IMR-90 (cell line): ENCODE measurements at regions not wholly inside any gene's neighbourhood (a gene's known extent, or its start where the extent isn't known, plus 50 kb on each side); places are given as distances from the start of the nearest gene placed in this dataset.

Source experiments
- ATAC-seq: fragments of 200-7000 bp; cut with Tn5 transposase; 2 replicates; pipeline ENCODE4 v1.9.1; 2020; ENCODE audit warnings: low read depth, mild to moderate bottlenecking, moderate library complexity
- BruUV-seq: library from RNA; stranded (reverse); fragments of 400-500 nt; replicated peaks from 2 replicates; lab custom pipeline; 2021; lab: Mats Ljungman, UMichigan
- CTCF ChIA-PET: fragments of 300-600 bp; formaldehyde crosslinking; extraction: SDS; loops from one replicate; lab custom pipeline; 2021; ENCODE audit warnings: antibody characterized with exemption; lab: Yijun Ruan, JAX
- POLR2A ChIA-PET: fragments of 300-600 bp; sonication (Branson Sonifier 250); formaldehyde crosslinking; loops from one replicate; lab custom pipeline; 2022; ENCODE audit warnings: antibody characterized with exemption; ENCODE audit not compliant: unreplicated experiment; lab: Charles Lee
- DNase-seq: peaks from one replicate; pipeline ENCODE4 v3.0.0; 2013
- H2AFZ ChIP-seq: replicated peaks from 2 replicates; pipeline ENCODE3; 2013; ENCODE audit warnings: low read length, mild to moderate bottlenecking; ENCODE audit not compliant: poor library complexity
- H2AK5ac ChIP-seq: 2 replicates; pipeline ENCODE4 v1.6.1; 2013; ENCODE audit warnings: low read depth, low read length, inconsistent platforms
- H2AK9ac ChIP-seq: replicated peaks from 2 replicates; pipeline ENCODE3; 2013; ENCODE audit warnings: mild to moderate bottlenecking, low read depth, low read length, moderate library complexity; ENCODE audit not compliant: poor library complexity
- H2BK120ac ChIP-seq: 2 replicates; pipeline ENCODE4 v1.6.1; 2013; ENCODE audit warnings: low read depth, low read length, inconsistent platforms
- H2BK15ac ChIP-seq: 3 replicates; pipeline ENCODE4 v1.6.1; 2013; ENCODE audit warnings: low read depth, low read length, inconsistent platforms
- H2BK20ac ChIP-seq: 2 replicates; pipeline ENCODE4 v1.6.1; 2013; ENCODE audit warnings: low read depth, mild to moderate bottlenecking, inconsistent platforms, low read length, moderate library complexity
- H2BK5ac ChIP-seq: 2 replicates; pipeline ENCODE4 v1.6.1; 2013; ENCODE audit warnings: mild to moderate bottlenecking, low read depth, low read length, inconsistent platforms; ENCODE audit not compliant: poor library complexity, severe bottlenecking
- H3K14ac ChIP-seq: replicated peaks from 2 replicates; pipeline ENCODE4 v1.6.1; 2013; ENCODE audit warnings: low read depth, low read length, inconsistent platforms
- H3K18ac ChIP-seq: 2 replicates; pipeline ENCODE4 v1.6.1; 2013; ENCODE audit warnings: low read depth, low read length, control low read depth
- H3K23ac ChIP-seq: 2 replicates; pipeline ENCODE4 v1.6.1; 2013; ENCODE audit warnings: low read depth, low read length, inconsistent platforms
- H3K27ac ChIP-seq: 2 replicates; pipeline ENCODE4 v1.5.1; 2013; ENCODE audit warnings: mild to moderate bottlenecking, control low read depth, low read length; ENCODE audit not compliant: insufficient read depth
- H3K27me3 ChIP-seq: 2 replicates; pipeline ENCODE4 v1.6.1; 2013; ENCODE audit warnings: low read length; ENCODE audit not compliant: control insufficient read depth, insufficient read depth
- H3K36me3 ChIP-seq: 2 replicates; pipeline ENCODE4 v1.6.1; 2013; ENCODE audit warnings: low read length, mixed read lengths; ENCODE audit not compliant: control insufficient read depth, insufficient read depth
- H3K4ac ChIP-seq: 2 replicates; pipeline ENCODE4 v1.6.1; 2013; ENCODE audit warnings: low read depth, low read length, inconsistent platforms
- H3K4me1 ChIP-seq: 2 replicates; pipeline ENCODE4 v1.6.1; 2013; ENCODE audit warnings: low read length, mixed read lengths; ENCODE audit not compliant: control insufficient read depth, insufficient read depth
- H3K4me2 ChIP-seq: 2 replicates; pipeline ENCODE4 v1.6.1; 2013; ENCODE audit warnings: low read depth, mild to moderate bottlenecking, control low read depth, low read length, moderate library complexity
- H3K4me3 ChIP-seq: 2 replicates; pipeline ENCODE4 v1.5.1; 2013; ENCODE audit warnings: low read depth, mild to moderate bottlenecking, control low read depth, low read length, moderate library complexity; ENCODE audit not compliant: insufficient read depth
- H3K56ac ChIP-seq: 2 replicates; pipeline ENCODE4 v1.6.1; 2013; ENCODE audit warnings: low read length, inconsistent platforms; ENCODE audit not compliant: insufficient read depth; ENCODE audit errors: extremely low read depth
- H3K79me1 ChIP-seq, 2 experiments: 2 replicates each; pipeline ENCODE4 v1.6.1; 2013; ENCODE audit warnings: low read length in 2 of 2, inconsistent platforms in 1 of 2, low read depth in 1 of 2
- H3K9ac ChIP-seq: 2 replicates; pipeline ENCODE4 v1.6.1; 2013; ENCODE audit warnings: low read depth, low read length, control low read depth
- H3K9me1 ChIP-seq: 2 replicates; pipeline ENCODE4 v1.6.1; 2013; ENCODE audit warnings: low read length, inconsistent platforms; ENCODE audit not compliant: insufficient read depth
- H3K9me3 ChIP-seq: 2 replicates; pipeline ENCODE4 v1.6.1; 2013; ENCODE audit warnings: low read length; ENCODE audit not compliant: control insufficient read depth, insufficient read depth
- H4K20me1 ChIP-seq: 2 replicates; pipeline ENCODE4 v1.6.1; 2013; ENCODE audit warnings: low read length, inconsistent platforms; ENCODE audit not compliant: insufficient read depth
- H4K5ac ChIP-seq: 2 replicates; pipeline ENCODE4 v1.6.1; 2013; ENCODE audit warnings: mild to moderate bottlenecking, low read depth, low read length, control low read depth
- H4K8ac ChIP-seq, 2 experiments: 2 replicates each; pipeline ENCODE4 v1.6.1; 2013; ENCODE audit warnings: low read depth in 2 of 2, low read length in 2 of 2, control low read depth in 1 of 2, inconsistent platforms in 1 of 2
- H4K91ac ChIP-seq: 2 replicates; pipeline ENCODE4 v1.6.1; 2013; ENCODE audit warnings: low read depth, low read length, inconsistent platforms; ENCODE audit not compliant: insufficient read depth
- BHLHE40 ChIP-seq: fragments of 150-350 bp; IDR thresholded peaks from 2 replicates; pipeline ENCODE4 v1.6.1; 2016; ENCODE audit warnings: mild to moderate bottlenecking, low read depth, low read length
- FOS ChIP-seq: fragments of 150-350 bp; IDR thresholded peaks from 2 replicates; pipeline ENCODE4 v1.6.1; 2016; ENCODE audit warnings: low read depth, low read length
- RCOR1 ChIP-seq: IDR thresholded peaks from 2 replicates; pipeline ENCODE4 v1.6.1; 2012; ENCODE audit warnings: mild to moderate bottlenecking, low read length, improper control_type of control experiment; ENCODE audit not compliant: insufficient replicate concordance
- WGBS, 2 experiments: methylation state at CpG; one replicate each; pipeline versions ENCODE4 v1.1.5 to v1.1.7; 2013; ENCODE audit warnings: missing lambda C conversion rate in 2 of 2; ENCODE audit not compliant: insufficient read length in 1 of 2; ENCODE audit errors: extremely low coverage in 2 of 2; 5-methylcytosine and 5-hydroxymethylcytosine counted together
- dilution Hi-C: fragments of 300-500 bp; cut with HindIII; formaldehyde crosslinking; loops from one replicate; pipeline ENCODE4 v1.14.3; 2018; ENCODE audit warnings: low sequenced_read_pairs; ENCODE audit not compliant: unreplicated experiment
- in situ Hi-C: fragments of 300-500 bp; cut with MboI; formaldehyde crosslinking; loops from 3 replicates; pipeline ENCODE4 v1.14.3; 2019; ENCODE audit warnings: low sequenced_read_pairs, inconsistent platforms, mixed read lengths
- intact Hi-C: fragments of 100-400 bp; cut with micrococcal nuclease; formaldehyde crosslinking; loops from 2 replicates; pipeline ENCODE4 v1.10.0; 2022
- TF ChIP-seq, protein P1 (sequence below): fragments of 150-350 bp; IDR thresholded peaks from 2 replicates; pipeline ENCODE4 v1.6.1; 2016; ENCODE audit warnings: low read depth, mild to moderate bottlenecking, low read length, moderate library complexity, borderline replicate concordance

DNA sequence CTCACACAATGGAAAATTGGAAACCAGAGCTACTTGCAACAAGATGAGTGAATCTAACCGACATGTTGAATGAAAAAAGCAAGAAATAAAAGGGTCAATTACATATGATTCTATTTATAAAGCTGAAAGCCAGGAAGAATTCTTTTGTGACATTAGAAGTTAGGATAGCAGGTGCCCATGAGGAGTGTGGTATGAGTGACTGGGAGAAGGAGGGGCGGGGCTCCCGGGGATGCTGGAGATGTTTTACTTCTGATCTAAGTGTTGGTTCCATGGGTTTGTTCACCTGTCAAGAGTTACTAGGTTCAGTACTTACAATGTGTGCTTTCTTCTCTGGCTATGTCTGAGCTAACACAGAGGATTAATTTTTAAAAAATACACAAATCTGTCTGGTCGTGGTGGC is 60.8 kb downstream of the NSMCE3 start:
- 17% methylated on average over 1 of the region's 4 CpGs; no CpG with 5 or more reads in 1 of the 2 experiments for WGBS, 2 experiments
- Histone ChIP-seq H2AK9ac (no peak overlapping the region), H4K20me1 (no peaks in the 10 kb centered on the region), H4K5ac (no peak overlapping the region), H3K4me1 (no peaks in the 10 kb centered on the region), H4K91ac (no peak overlapping the region), H3K56ac (no peak overlapping the region), H3K36me3 (no peaks in the 10 kb centered on the region), H2AK5ac (no peak overlapping the region), H2BK5ac (no peak overlapping the region), H3K18ac (no peak overlapping the region), H3K27ac (no peak overlapping the region), H4K8ac (no peak overlapping the region), H3K4ac (no peak overlapping the region), H3K9ac (no peak overlapping the region), H2BK15ac (no peak overlapping the region), H2AFZ (no peak overlapping the region), H3K4me2 (no peak overlapping the region), H2BK120ac (no peak overlapping the region), H3K79me1 (no peaks in the 10 kb centered on the region), H3K27me3 (no peaks in the 10 kb centered on the region), H3K4me3 (no peak overlapping the region), H3K14ac (no peak overlapping the region), H3K9me3 (no peaks in the 10 kb centered on the region), H3K23ac (no peak overlapping the region), H2BK20ac (no peak overlapping the region), H3K9me1 (no peaks in the 10 kb centered on the region)
- dilution Hi-C loops, result no loop called here
- POLR2A ChIA-PET, result no interaction called here
- BruUV-seq, result no TSS peak
- no peak for DNase-seq
- ATAC-seq, result no peak
- CTCF ChIA-PET, result interaction anchor here (0.5 kb wide), 1 partner anchor 28 kb away, joined by 4 read pairs; no protein-coding TSS in a partner anchor
- intact Hi-C loops, result no loop called here
- TF ChIP-seq RCOR1 (no peak), FOS (no peak), BHLHE40 (no peak)
- TF ChIP-seq, protein P1, sequence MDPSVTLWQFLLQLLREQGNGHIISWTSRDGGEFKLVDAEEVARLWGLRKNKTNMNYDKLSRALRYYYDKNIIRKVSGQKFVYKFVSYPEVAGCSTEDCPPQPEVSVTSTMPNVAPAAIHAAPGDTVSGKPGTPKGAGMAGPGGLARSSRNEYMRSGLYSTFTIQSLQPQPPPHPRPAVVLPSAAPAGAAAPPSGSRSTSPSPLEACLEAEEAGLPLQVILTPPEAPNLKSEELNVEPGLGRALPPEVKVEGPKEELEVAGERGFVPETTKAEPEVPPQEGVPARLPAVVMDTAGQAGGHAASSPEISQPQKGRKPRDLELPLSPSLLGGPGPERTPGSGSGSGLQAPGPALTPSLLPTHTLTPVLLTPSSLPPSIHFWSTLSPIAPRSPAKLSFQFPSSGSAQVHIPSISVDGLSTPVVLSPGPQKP, result no peak
- in situ Hi-C loops, result no loop called here
